Neural cell (in vitro differentiated cells): ENCODE measurements at regions not wholly inside any gene's neighbourhood (a gene's known extent, or its start where the extent isn't known, plus 50 kb on each side); places are given as distances from the start of the nearest gene placed in this dataset.

Source experiments
- H2AFZ ChIP-seq: fragments of 200-600, 300-800 bp; sonication (generic), shearing (Covaris generic); 2 replicates; pipeline ENCODE4 v1.6.0; 2014; ENCODE audit warnings: low read depth, mild to moderate bottlenecking, antibody characterized with exemption, low read length, moderate library complexity
- H3F3A ChIP-seq: fragments of 200-600 bp; shearing (Covaris generic); 2 replicates; pipeline ENCODE4 v1.6.1; 2016; ENCODE audit warnings: mild to moderate bottlenecking, moderate library complexity, mixed read lengths, antibody characterized with exemption, low read length; ENCODE audit not compliant: insufficient read depth, poor library complexity, severe bottlenecking
- H3K27ac ChIP-seq: fragments of 200-600, 300-800 bp; sonication (generic), shearing (Covaris generic); 2 replicates; pipeline ENCODE4 v1.5.1; 2014; ENCODE audit warnings: mild to moderate bottlenecking, low read length, moderate library complexity
- H3K27me3 ChIP-seq: fragments of 300-800, 200-600 bp; sonication (generic), shearing (Covaris generic); 2 replicates; pipeline ENCODE4 v1.6.0; 2014; ENCODE audit warnings: mild to moderate bottlenecking, low read depth, low read length, moderate library complexity; ENCODE audit not compliant: insufficient read depth
- H3K36me3 ChIP-seq: fragments of 300-800, 200-600 bp; sonication (generic), shearing (Covaris generic); 2 replicates; pipeline ENCODE4 v1.5.1; 2014; ENCODE audit warnings: mild to moderate bottlenecking, antibody characterized with exemption, low read length, moderate library complexity; ENCODE audit not compliant: insufficient read depth
- H3K4me2 ChIP-seq: fragments of 300-800, 200-600 bp; sonication (generic), shearing (Covaris generic); 2 replicates; pipeline ENCODE4 v1.6.0; 2014; ENCODE audit warnings: mild to moderate bottlenecking, low read length
- H3K4me3 ChIP-seq: fragments of 300-800, 200-600 bp; sonication (generic), shearing (Covaris generic); 2 replicates; pipeline ENCODE4 v1.5.1; 2014; ENCODE audit warnings: mild to moderate bottlenecking, low read length, moderate library complexity
- H3K79me2 ChIP-seq: fragments of 200-600 bp; shearing (Covaris generic); replicated peaks from 2 replicates; pipeline ENCODE4 v1.6.0; 2014; ENCODE audit warnings: mild to moderate bottlenecking, low read length, moderate library complexity; ENCODE audit not compliant: insufficient read depth
- H3K9ac ChIP-seq: fragments of 300-800, 200-600 bp; sonication (generic), shearing (Covaris generic); 2 replicates; pipeline ENCODE4 v1.6.1; 2016; ENCODE audit warnings: mild to moderate bottlenecking, low read length, mixed read lengths
- H3K9me2 ChIP-seq: fragments of 200-600 bp; shearing (Covaris generic); 2 replicates; pipeline ENCODE4 v1.6.1; 2016; ENCODE audit warnings: mild to moderate bottlenecking, low read length, mixed read lengths; ENCODE audit not compliant: insufficient read depth
- H3K9me3 ChIP-seq: fragments of 200-600, 300-800 bp; sonication (generic), shearing (Covaris generic); 2 replicates; pipeline ENCODE4 v1.6.1; 2016; ENCODE audit warnings: mild to moderate bottlenecking, mixed run types, low read length, moderate library complexity, mixed read lengths
- H4K20me1 ChIP-seq: fragments of 200-600 bp; shearing (Covaris generic); 2 replicates; pipeline ENCODE4 v1.6.1; 2016; ENCODE audit warnings: mild to moderate bottlenecking, mixed run types; ENCODE audit not compliant: insufficient read depth
- EP300 ChIP-seq: fragments of 450-650 bp; conservative IDR thresholded peaks from 2 replicates; pipeline ENCODE4 v1.6.1; 2014; ENCODE audit warnings: antibody characterized with exemption, mild to moderate bottlenecking, moderate library complexity; ENCODE audit not compliant: poor library complexity, severe bottlenecking
- EZH2 ChIP-seq: fragments of 200-600, 300-800 bp; shearing (Covaris generic), sonication (generic); IDR thresholded peaks from 2 replicates; pipeline ENCODE4 v1.6.1; 2014; ENCODE audit warnings: antibody characterized with exemption, low read length, borderline replicate concordance, mild to moderate bottlenecking; ENCODE audit not compliant: insufficient read depth, poor library complexity, severe bottlenecking
- MXI1 ChIP-seq: fragments of 450-650 bp; conservative IDR thresholded peaks from 2 replicates; pipeline ENCODE4 v1.6.1; 2014; ENCODE audit warnings: antibody characterized with exemption, mild to moderate bottlenecking; ENCODE audit not compliant: poor library complexity, severe bottlenecking
- POLR2AphosphoS5 ChIP-seq: IDR thresholded peaks from 2 replicates; pipeline ENCODE4 v1.6.1; 2012
- RAD21 ChIP-seq: fragments of 450-650 bp; conservative IDR thresholded peaks from 2 replicates; pipeline ENCODE4 v1.6.1; 2014; ENCODE audit warnings: antibody characterized with exemption, mild to moderate bottlenecking, moderate library complexity
- SMC3 ChIP-seq: fragments of 450-650 bp; conservative IDR thresholded peaks from 2 replicates; pipeline ENCODE4 v1.6.1; 2014; ENCODE audit warnings: antibody characterized with exemption, mild to moderate bottlenecking, moderate library complexity; ENCODE audit not compliant: poor library complexity
- TAF1 ChIP-seq: IDR thresholded peaks from 2 replicates; pipeline ENCODE4 v1.6.1; 2012; ENCODE audit warnings: low read depth
- TF ChIP-seq, protein P1 (sequence below): IDR thresholded peaks from 2 replicates; pipeline ENCODE4 v1.6.1; 2012; ENCODE audit warnings: borderline replicate concordance
- TF ChIP-seq, protein P2 (sequence below): fragments of 450-650 bp; IDR thresholded peaks from 2 replicates; pipeline ENCODE4 v1.5.1; 2014; ENCODE audit warnings: antibody characterized with exemption, mild to moderate bottlenecking, moderate library complexity; ENCODE audit not compliant: poor library complexity, severe bottlenecking

DNA sequence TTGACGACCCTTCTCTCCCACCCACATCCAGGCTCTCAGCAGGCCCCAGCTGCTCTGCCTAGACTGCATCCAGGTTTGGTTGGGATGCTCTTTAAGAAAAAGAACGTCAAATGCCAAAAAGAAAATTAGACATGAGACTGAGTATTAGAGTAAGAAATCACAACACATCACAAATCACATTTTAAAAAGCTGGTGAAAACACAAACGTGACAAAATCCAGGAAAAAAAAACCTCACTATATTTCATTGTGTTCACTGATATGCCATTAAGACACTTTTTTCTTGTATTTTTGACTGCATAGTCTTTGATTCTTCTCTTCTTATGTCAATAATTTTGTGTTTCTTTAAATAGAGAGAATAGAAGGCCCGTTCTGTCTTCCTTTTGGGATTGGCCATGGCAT is 243.7 kb downstream of the TLE3 start:
- Histone ChIP-seq H3K79me2 (no peaks in the 10 kb centered on the region), H3K9me3 (no peaks in the 10 kb centered on the region), H3K4me2 (no peak overlapping the region), H2AFZ (no peak overlapping the region), H3K27me3 (no peaks in the 10 kb centered on the region), H3F3A (no peaks in the 10 kb centered on the region), H4K20me1 (no peaks in the 10 kb centered on the region), H3K27ac (no peak overlapping the region), H3K9ac (no peak overlapping the region), H3K9me2 (no peaks in the 10 kb centered on the region), H3K36me3 (no peaks in the 10 kb centered on the region), H3K4me3 (no peak overlapping the region)
- TF ChIP-seq SMC3 (no peak), EZH2 (no peak), EP300 (no peak), MXI1 (no peak), TAF1 (no peak), RAD21 (no peak), POLR2AphosphoS5 (no peak)
- TF ChIP-seq, protein P1, sequence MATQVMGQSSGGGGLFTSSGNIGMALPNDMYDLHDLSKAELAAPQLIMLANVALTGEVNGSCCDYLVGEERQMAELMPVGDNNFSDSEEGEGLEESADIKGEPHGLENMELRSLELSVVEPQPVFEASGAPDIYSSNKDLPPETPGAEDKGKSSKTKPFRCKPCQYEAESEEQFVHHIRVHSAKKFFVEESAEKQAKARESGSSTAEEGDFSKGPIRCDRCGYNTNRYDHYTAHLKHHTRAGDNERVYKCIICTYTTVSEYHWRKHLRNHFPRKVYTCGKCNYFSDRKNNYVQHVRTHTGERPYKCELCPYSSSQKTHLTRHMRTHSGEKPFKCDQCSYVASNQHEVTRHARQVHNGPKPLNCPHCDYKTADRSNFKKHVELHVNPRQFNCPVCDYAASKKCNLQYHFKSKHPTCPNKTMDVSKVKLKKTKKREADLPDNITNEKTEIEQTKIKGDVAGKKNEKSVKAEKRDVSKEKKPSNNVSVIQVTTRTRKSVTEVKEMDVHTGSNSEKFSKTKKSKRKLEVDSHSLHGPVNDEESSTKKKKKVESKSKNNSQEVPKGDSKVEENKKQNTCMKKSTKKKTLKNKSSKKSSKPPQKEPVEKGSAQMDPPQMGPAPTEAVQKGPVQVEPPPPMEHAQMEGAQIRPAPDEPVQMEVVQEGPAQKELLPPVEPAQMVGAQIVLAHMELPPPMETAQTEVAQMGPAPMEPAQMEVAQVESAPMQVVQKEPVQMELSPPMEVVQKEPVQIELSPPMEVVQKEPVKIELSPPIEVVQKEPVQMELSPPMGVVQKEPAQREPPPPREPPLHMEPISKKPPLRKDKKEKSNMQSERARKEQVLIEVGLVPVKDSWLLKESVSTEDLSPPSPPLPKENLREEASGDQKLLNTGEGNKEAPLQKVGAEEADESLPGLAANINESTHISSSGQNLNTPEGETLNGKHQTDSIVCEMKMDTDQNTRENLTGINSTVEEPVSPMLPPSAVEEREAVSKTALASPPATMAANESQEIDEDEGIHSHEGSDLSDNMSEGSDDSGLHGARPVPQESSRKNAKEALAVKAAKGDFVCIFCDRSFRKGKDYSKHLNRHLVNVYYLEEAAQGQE: no peak
- TF ChIP-seq, protein P2, sequence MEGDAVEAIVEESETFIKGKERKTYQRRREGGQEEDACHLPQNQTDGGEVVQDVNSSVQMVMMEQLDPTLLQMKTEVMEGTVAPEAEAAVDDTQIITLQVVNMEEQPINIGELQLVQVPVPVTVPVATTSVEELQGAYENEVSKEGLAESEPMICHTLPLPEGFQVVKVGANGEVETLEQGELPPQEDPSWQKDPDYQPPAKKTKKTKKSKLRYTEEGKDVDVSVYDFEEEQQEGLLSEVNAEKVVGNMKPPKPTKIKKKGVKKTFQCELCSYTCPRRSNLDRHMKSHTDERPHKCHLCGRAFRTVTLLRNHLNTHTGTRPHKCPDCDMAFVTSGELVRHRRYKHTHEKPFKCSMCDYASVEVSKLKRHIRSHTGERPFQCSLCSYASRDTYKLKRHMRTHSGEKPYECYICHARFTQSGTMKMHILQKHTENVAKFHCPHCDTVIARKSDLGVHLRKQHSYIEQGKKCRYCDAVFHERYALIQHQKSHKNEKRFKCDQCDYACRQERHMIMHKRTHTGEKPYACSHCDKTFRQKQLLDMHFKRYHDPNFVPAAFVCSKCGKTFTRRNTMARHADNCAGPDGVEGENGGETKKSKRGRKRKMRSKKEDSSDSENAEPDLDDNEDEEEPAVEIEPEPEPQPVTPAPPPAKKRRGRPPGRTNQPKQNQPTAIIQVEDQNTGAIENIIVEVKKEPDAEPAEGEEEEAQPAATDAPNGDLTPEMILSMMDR: no peak

DNA sequence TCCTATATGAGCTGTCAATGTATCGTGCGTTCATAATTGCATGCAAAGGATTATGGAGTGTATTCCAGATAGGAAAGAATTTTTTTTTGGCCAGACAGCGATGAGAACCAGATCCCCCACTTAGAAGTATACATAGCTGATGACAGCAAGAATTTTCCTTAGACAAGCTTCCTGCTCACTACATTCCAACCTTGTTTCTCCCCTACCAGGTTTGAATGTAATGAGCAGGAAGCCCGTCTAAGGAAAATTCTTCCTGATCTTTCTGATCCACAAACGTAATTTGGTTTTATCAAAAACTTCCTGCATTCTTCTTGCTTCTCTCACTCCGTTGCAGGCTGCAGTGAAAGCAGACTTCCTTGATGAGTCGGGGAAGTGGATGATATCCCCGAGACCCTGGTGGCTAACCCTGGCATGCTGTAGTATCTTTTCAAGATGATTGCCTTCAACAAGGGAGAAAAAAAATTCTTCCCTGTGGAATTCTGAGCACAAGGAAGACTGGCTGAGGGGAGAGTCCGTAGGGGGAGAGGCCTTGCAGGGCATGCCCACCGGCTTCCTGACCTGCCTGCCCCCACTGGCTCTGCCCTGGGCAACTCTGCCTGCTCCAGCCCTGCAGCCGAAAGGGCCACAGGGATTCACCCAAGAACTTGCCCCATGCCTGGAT is 243.1 kb downstream of the TLE3 start:
- Histone ChIP-seq H3K4me2 (no peak overlapping the region), H3K4me3 (no peak overlapping the region), H3F3A (no peaks in the 10 kb centered on the region), H3K27me3 (no peaks in the 10 kb centered on the region), H3K9me3 (no peaks in the 10 kb centered on the region), H2AFZ (no peak overlapping the region), H3K9ac (no peak overlapping the region), H4K20me1 (no peaks in the 10 kb centered on the region), H3K9me2 (no peaks in the 10 kb centered on the region), H3K79me2 (no peaks in the 10 kb centered on the region), H3K36me3 (no peaks in the 10 kb centered on the region), H3K27ac (no peak overlapping the region)
- TF ChIP-seq, protein P1: no peak
- no peak for TF ChIP-seq MXI1
- TF ChIP-seq SMC3: no peak
- TF ChIP-seq POLR2AphosphoS5: no peak
- TF ChIP-seq EP300: no peak
- TF ChIP-seq, protein P2: no peak
- TF ChIP-seq EZH2: no peak
- TF ChIP-seq TAF1: no peak
- no peak for TF ChIP-seq RAD21
